Uterus (tissue), 2 donors: ENCODE measurements at regions not wholly inside any gene's neighbourhood (a gene's known extent, or its start where the extent isn't known, plus 50 kb on each side); places are given as distances from the start of the nearest gene placed in this dataset.

Source experiments
- CTCF ChIP-seq, 4 experiments: fragments of 200-600 bp in 2 of 4; fragments of 450-650 bp in 2 of 4; sonication (generic) in 2 of 4; IDR thresholded peaks; one replicate each; pipeline ENCODE4 v1.5.1; 2016 to 2019; ENCODE audit warnings: antibody characterized with exemption in 4 of 4, mild to moderate bottlenecking in 2 of 4, moderate library complexity in 1 of 4
- POLR2A ChIP-seq, 2 donors: fragments of 450-650 bp; IDR thresholded peaks; one replicate each; pipeline ENCODE4 v1.6.1; 2016; ENCODE audit warnings: antibody characterized with exemption in 2 of 2, mild to moderate bottlenecking in 1 of 2, moderate library complexity in 1 of 2

GRCh38 chr9:29799227-29799626, 2225.9 kb upstream of the C9orf72 start:
- no peak for TF ChIP-seq CTCF (IDR thresholded peaks at IDR 0.05)
- TF ChIP-seq POLR2A (IDR thresholded peaks at IDR 0.05) = no peak
